HG02981 (cell line): ENCODE measurements at regions not wholly inside any gene's neighbourhood (a gene's known extent, or its start where the extent isn't known, plus 50 kb on each side); places are given as distances from the start of the nearest gene placed in this dataset.

Source experiments
- ATAC-seq: cut with Tn5 transposase; IDR thresholded peaks from one replicate; pipeline ENCODE4 v1.9.1; 2021; ENCODE audit warnings: mild to moderate bottlenecking, moderate library complexity; ENCODE audit not compliant: unreplicated experiment

DNA sequence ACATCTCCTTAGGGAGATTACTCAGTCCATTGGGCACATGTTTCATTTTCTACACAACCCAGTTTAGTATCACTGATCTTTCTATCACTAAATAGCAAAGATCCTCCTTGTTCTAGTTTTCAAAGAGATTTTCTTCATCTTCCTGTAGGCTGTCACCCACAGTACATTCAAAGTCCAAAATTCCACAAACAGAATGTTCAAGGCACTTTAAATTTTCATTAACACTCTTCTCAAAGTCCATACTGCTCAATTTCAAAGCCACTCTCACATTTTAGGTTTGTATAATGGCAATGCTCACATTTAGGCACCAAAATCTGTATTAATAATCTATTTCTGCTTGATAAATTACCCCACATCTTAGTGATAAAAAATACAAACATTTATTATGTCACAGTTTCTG is 152.8 kb downstream of the FSIP2 start:
- no peak for ATAC-seq

DNA sequence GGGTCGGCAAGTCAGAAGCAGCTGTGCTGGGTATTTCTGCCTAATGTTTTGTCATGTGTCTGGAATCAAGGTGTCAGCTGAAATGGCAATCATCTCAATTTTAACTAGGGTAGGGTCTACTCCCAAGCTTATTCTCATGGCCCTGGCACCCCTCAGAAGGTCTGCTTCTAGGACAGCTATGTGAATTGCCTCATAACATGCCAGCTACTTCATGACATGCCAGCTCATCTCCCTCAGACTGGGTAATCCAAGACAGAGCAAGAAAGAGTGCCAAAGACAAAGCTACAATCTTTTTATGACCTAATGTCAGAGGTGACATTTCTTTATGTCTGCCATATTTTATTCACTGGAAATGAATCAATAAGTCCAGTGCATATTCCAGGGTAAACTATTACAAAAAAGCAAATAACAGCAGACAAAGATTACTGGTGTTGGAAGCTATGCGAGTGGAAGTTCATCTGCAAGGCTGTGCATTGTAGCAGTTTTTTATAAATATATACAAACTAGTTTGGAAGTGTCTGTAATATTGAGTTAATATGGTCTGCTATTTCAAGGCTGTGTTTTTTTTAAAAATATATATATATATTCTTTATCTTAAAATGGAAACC is 153.3 kb downstream of the FSIP2 start:
- ATAC-seq: no peak

DNA sequence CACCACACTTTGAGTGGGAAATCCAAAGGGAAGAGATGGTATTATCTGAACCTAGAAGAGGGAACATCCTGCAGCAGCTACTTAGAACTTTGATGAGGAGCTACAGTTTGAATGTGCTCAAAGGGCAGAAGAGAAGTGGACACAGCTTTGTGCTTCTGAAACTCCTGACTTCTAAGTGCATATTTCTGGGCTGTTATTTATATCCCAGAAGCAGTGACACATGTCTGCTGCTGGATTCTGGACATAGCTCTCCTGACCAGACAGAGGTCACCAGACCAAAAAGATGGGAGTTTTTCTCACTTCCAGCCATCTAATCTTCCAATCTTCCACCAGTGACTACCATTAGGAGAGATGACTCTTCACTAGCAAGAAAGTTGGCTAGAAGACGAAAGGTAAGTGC is 153.9 kb downstream of the FSIP2 start:
- ATAC-seq: no peak

DNA sequence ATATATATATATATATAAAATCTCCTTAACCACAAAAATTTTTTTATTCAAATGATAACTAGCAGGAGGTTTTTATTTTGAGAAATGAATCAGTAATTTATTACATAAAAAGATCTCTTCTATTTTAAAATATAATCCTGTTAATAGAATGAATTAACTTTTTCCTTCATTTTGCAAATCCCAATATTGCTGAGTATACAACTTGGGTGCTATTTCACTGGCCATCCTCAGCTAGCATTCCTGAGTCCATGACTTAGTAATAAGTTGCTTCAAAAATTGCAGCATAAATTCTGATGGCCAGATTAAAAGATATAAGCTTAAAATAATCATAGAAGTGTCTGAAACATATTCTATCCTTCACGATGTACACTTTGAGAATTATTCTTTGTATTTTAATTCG is 155.6 kb downstream of the FSIP2 start:
- ATAC-seq: no peak

DNA sequence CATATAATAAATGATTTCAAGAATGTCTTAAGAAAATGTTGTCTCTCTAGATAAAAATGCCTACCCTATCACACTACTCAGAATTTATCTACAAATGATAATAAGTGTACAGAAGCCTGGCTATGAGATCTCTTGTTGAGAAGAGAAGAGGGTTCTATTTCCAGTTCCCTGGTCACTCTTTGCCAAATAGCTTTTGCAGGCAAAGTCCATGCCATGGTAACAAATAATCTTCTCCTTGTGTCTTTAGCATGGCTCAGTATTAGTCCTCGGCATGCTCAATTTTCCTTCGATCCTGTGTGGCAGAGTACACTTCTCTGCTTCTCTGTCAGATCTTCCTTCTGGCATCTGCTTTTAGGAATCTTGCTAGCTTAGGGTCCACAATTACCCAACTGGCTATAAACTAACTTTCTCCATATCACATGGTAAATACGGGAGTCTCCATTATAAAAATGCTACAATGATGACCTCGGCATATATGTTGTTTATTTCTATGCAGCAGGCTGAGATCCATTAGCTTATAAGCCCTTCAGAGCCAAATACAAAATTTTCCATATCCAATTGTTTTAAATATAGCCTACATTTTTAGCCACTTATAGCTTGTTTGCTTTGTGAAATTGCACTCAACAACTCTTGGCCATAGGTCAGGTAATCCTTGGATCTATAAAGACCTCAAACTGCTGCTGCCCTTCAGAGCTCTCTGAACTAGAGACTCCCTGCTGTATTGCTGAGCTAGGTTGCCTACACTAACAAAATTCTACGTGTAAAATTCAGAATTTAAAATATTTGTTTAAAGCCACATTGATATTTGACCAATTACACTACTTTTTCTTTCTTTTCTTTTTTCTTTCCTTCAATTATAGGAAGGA is 157.5 kb downstream of the FSIP2 start:
- ATAC-seq: no peak

DNA sequence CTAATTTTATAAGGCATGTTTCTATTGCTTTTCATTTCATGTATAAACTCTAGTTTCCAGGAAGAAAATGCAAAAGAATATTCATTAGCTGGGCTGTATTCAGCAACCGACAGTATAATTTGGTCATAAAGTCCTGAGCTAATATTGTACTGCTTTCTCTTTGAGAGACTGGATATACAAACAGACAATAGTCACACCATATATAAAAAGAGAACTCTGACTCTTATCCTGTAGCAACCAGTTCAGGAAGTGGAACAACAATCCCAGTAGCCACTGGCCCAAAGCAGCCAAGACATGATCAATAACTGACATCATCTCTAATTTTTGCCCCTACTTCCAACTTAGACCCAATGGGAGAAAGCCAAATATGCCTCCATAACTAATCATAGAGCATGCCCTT is 160.8 kb downstream of the FSIP2 start:
- no peak for ATAC-seq

DNA sequence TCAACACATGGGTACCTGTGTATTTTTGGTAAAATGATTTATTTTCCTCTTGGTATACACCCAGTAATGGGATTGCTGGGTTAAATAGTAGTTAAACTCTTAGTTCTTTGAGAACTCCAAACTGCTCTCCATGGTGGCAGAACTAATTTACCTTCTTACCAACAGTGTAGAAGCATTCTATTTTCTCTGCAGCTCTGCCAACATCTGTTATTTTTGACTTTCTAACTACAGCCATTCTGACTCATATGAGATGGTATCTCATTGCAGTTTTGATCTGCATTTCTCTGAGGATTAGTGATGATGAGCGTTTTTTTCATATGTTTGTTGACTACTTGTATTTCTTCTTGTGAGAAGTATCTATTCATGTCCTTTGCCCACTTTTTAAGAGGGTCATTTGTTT is 180.6 kb downstream of the FSIP2 start:
- no peak for ATAC-seq

DNA sequence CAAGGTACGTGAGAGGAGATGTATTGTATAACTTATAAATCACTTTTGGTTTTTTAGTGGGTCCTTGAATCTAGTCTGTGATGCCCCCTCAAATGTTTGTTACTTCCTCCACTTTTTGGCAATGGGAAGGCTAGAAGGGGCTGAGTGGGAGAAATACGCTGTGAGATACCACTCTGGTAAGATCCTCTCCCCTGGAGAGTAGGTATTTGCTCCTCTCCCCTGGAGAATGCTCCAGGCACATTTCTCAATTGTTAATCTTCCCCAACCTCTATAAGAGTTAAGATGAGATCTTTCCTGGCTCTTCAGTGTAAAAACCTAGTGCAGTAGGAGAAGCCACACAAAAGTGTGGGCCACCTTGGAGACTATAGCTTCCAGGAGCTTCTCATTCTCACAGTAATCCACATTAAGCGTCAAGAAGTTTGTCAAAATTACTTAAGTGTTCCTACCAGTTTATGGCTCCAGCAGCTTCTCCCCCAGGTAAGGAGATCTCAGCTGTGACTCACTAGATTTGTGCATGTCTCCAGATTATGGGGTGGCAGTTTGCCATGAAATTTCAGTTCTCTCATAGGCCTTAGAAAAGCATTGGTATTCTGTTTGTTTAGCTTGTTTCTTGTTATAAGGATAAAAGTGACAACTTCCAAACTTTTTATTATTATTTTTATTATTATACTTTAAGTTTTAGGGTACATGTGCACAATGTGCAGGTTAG is 182.6 kb downstream of the FSIP2 start:
- ATAC-seq: no peak

DNA sequence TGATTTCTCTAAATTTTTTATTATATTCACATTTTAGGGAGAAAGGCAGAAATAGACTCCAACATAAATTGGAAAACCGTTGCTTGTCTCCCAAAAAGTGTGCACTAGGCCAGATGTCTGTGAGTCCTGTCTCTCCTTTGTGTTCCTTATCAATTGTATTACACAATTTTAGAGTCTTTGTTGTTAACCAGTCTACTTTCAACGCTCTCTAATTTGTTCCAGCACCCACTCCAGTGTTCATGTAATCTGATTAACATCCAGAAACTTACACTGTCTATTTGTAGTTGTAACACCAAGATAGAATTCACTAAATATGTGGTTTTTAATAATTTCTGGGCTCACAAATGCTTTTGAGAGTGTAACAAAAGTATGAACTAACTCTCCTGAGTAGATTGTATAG is 195.6 kb downstream of the FSIP2 start:
- ATAC-seq: no peak

DNA sequence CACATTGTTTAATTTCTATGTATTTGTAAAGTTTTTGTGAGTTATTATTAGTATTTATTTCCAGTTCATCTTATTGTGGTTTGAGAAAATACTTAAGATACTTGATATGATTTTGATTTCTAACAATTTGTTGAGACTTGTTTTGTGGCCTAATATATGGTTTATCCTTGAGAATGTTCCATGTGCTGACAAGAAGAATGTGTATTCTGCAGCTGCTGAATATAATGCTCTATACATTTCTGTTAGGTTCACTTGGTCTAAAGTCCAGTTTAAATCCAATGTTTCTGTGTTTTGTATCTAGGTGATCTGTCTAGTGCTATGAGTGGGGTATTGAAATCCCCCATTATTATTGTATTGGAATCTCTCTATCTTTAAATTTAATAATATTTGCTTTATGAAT is 201.3 kb downstream of the FSIP2 start:
- no peak for ATAC-seq

DNA sequence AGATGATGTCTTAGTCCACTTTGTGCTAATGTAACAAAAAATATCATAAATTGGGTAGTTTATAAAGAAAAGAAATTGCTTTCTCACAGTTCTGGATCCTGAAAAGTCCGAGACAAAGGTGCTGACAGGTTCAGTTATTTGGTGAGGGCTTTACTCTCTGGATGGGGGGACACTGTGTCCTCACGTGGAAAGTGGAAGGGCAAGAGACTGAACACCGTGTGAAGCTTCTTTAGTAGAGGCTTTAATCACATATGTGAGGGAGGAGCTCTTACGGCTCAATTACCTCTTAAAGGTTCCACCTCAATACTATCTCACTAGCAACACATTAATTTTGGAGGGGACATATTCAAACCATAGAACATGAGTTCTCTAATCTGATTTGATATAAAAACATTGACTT is 204.3 kb downstream of the FSIP2 start:
- ATAC-seq: no peak

DNA sequence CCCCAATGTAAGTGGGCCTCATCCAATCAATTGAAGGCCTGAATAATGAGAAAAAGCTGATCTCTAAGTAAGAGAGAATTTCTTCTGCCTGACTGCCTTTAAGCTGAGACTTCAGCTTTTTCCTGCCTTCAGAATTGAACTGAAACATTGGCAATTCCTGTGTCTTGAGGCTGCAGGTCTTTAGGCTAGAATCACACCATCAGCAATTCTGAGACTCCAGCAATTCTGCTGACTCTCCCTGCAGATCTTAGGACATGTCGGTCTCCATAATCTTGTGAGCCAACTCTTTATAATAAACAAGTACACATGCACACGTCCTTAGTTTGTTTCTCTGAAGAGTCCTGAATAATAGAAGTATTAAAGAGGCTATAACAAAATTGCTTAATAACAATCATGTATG is 209.1 kb downstream of the FSIP2 start:
- ATAC-seq: no peak

DNA sequence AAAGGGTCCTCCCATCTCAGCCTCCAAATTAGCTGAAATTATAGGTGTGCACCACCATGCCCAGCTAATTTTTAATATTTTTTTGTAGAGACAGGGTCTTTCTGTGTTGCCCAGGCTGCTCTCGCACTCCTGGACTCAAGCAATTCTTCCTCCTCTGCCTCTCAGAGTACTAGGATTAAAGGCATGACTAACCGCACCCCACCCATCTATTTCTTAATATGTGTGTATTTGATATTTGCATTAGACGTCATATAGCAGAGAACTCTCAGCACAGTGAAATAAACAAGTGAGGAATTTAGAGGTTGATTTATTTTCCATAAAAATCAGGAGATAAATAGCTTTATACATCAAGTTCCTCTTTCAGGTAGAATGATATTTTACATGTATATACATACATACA is 213.5 kb downstream of the FSIP2 start:
- no peak for ATAC-seq

DNA sequence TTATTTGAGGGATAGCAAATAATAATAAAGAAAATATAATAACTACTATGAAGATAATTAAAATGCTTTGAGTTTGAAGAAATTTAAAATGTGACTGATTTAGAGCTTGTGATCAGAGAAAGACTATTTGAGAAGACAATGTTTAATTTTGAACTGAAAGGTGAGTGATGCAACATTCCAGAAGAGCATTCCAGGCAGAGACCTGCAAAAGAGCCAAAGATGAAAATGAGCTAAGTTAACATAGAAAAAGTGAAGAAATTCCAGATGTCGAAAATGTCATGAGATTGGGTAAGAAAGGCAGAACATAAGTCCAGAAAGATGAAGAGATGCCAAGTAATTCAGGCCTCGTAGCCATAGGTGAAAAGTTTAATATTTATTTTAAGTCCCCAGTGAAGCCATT is 215.8 kb downstream of the FSIP2 start:
- no peak for ATAC-seq

DNA sequence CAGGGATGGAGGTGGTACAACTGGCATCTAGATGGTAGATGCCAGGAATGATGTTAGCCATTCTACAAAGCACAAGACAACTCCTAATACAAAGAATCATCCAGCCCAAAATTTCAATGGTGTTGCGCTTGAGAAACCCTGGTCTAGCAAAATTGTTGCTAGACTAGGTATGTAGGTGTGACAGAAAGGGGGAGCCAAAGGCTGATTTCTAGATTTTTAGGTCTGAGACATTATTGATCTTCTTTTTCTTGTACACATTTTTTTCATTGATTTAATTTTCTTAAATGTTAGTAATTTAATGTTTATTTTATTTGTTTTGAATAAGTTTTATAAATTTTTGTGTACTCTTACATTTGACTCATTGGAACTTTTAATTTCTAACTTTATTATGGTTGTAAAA is 216.4 kb downstream of the FSIP2 start:
- ATAC-seq: no peak

DNA sequence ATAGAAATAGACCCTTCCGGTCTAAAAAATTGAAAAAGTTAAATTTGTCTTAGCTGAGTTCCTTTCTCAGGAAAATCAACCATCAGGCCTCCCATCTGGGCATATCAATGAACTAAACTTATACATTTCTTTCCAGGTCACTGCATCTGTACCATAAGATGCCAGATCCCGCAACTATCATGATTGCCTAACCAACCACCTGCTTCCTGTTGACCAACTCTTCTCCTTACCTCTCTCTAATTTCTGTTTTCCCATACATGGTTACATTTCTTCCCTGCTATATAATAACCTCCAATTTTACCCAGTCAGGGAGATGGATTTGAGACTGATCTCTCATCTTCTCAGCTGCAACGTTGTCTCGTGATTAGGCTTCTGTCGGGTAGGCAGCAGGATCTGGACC is 228.7 kb downstream of the FSIP2 start:
- ATAC-seq: no peak

DNA sequence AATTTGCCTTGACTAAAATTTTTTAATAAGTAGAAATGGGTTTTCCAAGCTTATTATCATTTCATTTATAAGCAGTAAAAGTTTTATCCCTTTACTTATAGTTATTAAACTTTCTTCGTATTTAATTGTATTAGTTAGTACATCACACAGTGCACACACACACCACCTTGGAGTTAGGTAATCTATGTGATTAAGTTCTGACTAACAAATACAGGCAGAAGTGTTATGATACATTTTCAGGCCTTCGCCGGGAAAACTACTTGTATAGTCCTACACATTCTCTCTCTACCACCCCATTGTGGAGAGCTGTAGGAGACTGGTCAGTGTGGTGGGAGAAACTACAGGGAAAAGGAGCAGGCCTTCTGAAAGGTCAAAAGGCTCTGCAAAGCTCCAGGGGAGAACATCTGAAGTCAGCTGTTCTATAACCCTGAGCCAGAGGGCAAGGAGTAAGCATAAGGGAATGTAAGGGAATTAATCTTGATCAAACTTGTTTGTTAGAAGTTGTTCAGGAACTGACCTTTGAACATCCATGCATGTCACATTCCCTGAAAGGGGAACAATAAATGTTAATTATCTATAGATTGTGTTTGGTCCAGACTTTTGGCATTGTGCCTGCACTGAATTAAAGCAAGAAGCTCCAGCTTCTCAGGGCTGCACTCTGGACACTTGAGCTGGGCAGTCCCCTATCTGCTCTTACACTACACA is 231.7 kb downstream of the FSIP2 start:
- no peak for ATAC-seq

DNA sequence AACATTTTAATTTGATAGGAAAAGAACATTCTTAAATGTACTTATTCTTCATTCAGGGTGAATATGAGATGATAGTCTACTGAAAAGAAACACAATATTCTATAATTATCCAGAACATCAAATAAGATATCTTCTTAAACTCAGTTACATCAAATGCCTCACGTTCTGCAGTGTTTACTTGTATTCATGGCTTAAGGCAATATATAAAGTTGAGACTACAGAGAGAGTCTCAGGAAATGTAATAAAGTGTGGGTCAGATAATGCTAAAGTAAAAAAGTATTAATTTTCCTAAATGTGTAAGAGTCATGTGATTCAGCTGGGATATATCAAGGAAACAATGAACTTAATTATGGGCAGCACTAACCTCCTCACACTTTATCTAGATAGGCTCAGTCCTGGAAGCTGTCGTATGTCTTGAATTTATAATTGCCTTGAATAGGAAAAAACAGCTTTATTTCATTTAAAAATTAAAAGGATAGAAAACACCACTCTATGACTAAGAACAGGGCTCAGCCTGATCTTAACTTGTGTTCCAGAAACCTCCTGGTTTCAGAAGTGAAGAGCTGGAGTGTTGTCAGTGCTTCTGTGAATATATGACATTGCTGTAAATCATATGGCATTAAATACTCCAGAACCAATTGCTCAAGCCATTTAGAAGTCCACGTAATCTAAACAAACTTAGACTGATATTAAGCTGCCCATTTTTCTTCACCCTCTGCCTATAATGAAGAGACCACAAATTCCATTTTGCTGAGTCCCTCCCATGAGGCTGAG is 240.2 kb downstream of the FSIP2 start:
- ATAC-seq: no peak

DNA sequence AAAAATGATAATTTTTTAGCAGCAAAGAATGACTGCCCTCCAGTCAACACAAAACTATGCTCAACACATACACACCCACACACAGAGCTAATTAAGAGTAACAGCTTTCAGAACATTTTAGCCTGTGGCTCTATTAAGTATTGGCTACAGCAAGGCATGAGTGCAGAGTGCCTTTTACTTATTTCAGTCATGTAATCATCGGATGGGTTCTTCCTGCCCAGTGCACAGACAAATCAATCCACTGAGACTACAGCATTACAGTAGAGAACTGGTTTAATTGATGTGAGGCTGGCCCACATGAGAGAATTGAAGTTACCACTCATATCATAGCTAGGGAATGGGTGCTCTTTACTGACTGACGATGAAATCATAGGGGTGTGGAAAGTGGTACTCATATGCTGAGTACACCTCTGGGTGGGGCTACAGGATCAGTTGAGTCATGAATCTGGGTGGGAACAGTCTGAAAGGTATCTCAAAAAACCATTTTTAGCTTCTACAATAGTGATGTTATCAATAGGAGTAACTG is 241.0 kb downstream of the FSIP2 start:
- ATAC-seq: no peak

DNA sequence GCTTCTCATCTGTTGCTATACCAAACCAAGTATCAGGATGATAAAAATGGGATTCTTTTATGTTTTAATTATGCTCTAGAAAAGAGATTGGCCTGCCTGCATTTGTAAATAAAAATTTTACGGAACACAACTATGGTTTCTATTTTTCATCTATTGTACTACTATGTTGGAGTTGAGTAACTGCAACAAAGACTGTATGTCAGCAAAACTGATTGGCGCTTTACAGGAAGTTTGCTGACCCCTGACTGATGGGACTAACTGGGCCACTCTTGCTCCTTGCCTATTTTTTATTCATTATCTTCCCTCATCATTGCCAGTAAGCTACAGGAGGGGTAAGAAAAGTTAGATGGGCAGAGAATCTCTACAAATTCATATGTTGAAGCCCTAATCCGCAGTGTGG is 242.3 kb downstream of the FSIP2 start:
- no peak for ATAC-seq
